Panc1 (cell line): ENCODE measurements at regions not wholly inside any gene's neighbourhood (a gene's known extent, or its start where the extent isn't known, plus 50 kb on each side); places are given as distances from the start of the nearest gene placed in this dataset.

Experiments used
- TF ChIP-seq, protein P1 (sequence below): fragments of 450-650 bp; IDR thresholded peaks from 2 replicates; pipeline ENCODE4 v1.5.1; 2017; ENCODE audit warnings: mild to moderate bottlenecking
- TF ChIP-seq, protein P2 (sequence below), 2 experiments: IDR thresholded peaks; 2 replicates each; pipeline ENCODE4 v1.6.1; 2011 to 2012; ENCODE audit warnings: low read depth in 2 of 2, control low read depth in 1 of 2, low read length in 1 of 2, mild to moderate bottlenecking in 1 of 2, moderate library complexity in 1 of 2; ENCODE audit not compliant: insufficient read depth in 1 of 2

DNA sequence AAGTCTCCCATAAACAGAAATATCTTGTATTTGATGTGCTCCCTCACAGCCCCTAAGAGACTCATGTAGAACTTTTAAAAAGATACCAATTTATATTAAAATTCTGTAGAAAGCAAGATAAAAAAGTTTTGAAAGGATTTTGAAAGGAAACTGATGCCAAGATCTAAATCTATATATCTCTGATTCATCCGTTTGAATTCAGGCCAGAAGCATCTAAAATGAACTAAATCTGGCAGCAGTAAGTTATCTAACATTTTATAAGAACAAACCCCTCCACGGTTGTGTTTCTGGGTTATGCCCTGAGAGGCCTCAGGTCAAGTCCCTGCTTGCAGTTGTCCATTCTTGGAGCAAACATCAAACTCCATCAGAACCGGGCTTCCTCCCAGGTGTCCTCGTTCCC is 165.8 kb downstream of the FBXO15 start:
- TF ChIP-seq, protein P1, sequence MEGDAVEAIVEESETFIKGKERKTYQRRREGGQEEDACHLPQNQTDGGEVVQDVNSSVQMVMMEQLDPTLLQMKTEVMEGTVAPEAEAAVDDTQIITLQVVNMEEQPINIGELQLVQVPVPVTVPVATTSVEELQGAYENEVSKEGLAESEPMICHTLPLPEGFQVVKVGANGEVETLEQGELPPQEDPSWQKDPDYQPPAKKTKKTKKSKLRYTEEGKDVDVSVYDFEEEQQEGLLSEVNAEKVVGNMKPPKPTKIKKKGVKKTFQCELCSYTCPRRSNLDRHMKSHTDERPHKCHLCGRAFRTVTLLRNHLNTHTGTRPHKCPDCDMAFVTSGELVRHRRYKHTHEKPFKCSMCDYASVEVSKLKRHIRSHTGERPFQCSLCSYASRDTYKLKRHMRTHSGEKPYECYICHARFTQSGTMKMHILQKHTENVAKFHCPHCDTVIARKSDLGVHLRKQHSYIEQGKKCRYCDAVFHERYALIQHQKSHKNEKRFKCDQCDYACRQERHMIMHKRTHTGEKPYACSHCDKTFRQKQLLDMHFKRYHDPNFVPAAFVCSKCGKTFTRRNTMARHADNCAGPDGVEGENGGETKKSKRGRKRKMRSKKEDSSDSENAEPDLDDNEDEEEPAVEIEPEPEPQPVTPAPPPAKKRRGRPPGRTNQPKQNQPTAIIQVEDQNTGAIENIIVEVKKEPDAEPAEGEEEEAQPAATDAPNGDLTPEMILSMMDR: no peak
- TF ChIP-seq, protein P2, sequence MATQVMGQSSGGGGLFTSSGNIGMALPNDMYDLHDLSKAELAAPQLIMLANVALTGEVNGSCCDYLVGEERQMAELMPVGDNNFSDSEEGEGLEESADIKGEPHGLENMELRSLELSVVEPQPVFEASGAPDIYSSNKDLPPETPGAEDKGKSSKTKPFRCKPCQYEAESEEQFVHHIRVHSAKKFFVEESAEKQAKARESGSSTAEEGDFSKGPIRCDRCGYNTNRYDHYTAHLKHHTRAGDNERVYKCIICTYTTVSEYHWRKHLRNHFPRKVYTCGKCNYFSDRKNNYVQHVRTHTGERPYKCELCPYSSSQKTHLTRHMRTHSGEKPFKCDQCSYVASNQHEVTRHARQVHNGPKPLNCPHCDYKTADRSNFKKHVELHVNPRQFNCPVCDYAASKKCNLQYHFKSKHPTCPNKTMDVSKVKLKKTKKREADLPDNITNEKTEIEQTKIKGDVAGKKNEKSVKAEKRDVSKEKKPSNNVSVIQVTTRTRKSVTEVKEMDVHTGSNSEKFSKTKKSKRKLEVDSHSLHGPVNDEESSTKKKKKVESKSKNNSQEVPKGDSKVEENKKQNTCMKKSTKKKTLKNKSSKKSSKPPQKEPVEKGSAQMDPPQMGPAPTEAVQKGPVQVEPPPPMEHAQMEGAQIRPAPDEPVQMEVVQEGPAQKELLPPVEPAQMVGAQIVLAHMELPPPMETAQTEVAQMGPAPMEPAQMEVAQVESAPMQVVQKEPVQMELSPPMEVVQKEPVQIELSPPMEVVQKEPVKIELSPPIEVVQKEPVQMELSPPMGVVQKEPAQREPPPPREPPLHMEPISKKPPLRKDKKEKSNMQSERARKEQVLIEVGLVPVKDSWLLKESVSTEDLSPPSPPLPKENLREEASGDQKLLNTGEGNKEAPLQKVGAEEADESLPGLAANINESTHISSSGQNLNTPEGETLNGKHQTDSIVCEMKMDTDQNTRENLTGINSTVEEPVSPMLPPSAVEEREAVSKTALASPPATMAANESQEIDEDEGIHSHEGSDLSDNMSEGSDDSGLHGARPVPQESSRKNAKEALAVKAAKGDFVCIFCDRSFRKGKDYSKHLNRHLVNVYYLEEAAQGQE (IDR thresholded peaks at IDR 0.05; ENCODE audit: insufficient read depth in 1 of 2, low read depth in 2 of 2, low read length in 1 of 2): no peak
